ENCODE measurements at regions not wholly inside any gene's neighbourhood (a gene's known extent, or its start where the extent isn't known, plus 50 kb on each side); places are given as distances from the start of the nearest gene placed in this dataset.

GRCh38 chr14:65238456-65238855 is 136.1 kb upstream of the MAX start:
- H3K36me3 ChIP-seq (ENCODE audit: insufficient read depth, low read length): no peaks in the 10 kb centered on the region
- H3K27me3 ChIP-seq (ENCODE audit: insufficient read depth, low read length): no peaks in the 10 kb centered on the region
- H3K27ac ChIP-seq (ENCODE audit: low read depth, low read length): no peak overlapping the region
- 89% methylated on average over 6 of the region's 6 CpGs for WGBS
- H3K4me1 ChIP-seq (ENCODE audit: insufficient read depth, low read length): peaks cover 28% of the 10 kb centered on the region; the same call in 1 of the 2 replicates
- no peak overlapping the region for H3K9ac ChIP-seq (ENCODE audit: low read depth, low read length)
- H3K4me3 ChIP-seq (ENCODE audit: low read length): no peak overlapping the region
- no peaks in the 10 kb centered on the region for H3K9me3 ChIP-seq (ENCODE audit: insufficient read depth, low read depth, low read length)

- no peaks in the 10 kb centered on the region for H3K9me3 ChIP-seq (ENCODE audit: insufficient read depth, low read depth, low read length)
- no peak overlapping the region for H3K27ac ChIP-seq (ENCODE audit: low read depth, low read length)
- peaks cover 28% of the 10 kb centered on the region; the same call in 1 of the 2 replicates for H3K4me1 ChIP-seq (ENCODE audit: insufficient read depth, low read length)
- 84% methylated on average over 10 of the region's 10 CpGs for WGBS
- H3K27me3 ChIP-seq (ENCODE audit: insufficient read depth, low read length): no peaks in the 10 kb centered on the region
- no peaks in the 10 kb centered on the region for H3K36me3 ChIP-seq (ENCODE audit: insufficient read depth, low read length)
- no peak overlapping the region for H3K4me3 ChIP-seq (ENCODE audit: low read length)
- no peak overlapping the region for H3K9ac ChIP-seq (ENCODE audit: low read depth, low read length)
These were observed 137.0 kb upstream of the MAX start for GRCh38 chr14:65239143-65239937.

DNA sequence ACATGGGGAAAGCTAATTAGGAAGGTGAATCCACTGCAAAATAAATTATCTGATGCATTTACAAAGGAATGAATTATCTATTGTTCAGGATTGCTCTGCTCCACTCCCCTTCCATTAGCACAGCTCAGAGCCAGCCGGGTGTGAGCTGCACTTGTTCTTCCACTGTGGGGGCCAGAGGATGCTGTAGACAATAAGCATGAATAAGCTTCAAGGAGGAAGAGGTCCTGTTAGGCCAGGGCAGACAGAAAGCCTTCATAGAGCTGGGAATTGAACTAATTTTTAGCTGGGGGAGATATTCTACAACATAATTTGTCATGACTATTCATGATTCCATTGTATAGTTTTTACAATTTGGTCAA is 137.6 kb upstream of the MAX start:
- Histone ChIP-seq H3K27ac (ENCODE audit: low read depth, low read length) (no peak overlapping the region), H3K9me3 (ENCODE audit: insufficient read depth, low read depth, low read length) (no peaks in the 10 kb centered on the region), H3K36me3 (ENCODE audit: insufficient read depth, low read length) (no peaks in the 10 kb centered on the region), H3K4me3 (ENCODE audit: low read length) (no peak overlapping the region), H3K9ac (ENCODE audit: low read depth, low read length) (no peak overlapping the region), H3K27me3 (ENCODE audit: insufficient read depth, low read length) (no peaks in the 10 kb centered on the region), H3K4me1 (ENCODE audit: insufficient read depth, low read length) (peaks cover 28% of the 10 kb centered on the region; the same call in 1 of the 2 replicates)
- 85% methylated on average over 1 of the region's 1 CpG for WGBS

DNA sequence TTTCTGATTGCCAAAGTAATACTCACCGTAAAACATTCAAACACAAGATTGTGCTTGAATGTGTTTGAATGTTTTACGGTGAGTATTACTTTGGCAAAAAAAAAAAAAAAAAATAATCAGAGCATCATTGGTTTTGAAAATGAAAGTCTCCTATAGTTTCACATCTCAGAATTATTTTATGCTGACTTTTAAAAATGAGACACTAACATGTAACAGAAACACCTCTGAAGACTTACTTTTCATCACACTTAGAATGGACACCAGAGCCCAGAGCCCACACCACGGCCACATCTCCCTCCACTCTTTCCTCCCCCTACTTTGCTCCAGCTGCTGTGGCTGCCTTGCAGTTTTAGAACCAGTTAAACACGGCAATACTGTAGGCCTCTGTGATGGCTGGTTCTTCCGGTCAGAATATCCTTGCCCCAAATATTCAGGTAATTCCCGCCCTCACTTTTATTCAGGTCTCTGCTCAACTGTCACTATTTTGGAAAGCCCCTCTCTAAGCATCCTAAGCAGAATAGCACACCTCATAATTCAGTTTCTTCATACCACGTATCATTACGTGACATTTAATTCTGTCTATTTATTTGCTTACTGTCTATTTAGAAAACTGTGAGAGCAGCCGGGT is 138.9 kb upstream of the MAX start:
- no peak overlapping the region for H3K9ac ChIP-seq (ENCODE audit: low read depth, low read length)
- H3K4me1 ChIP-seq (ENCODE audit: insufficient read depth, low read length): peaks cover 28% of the 10 kb centered on the region; the same call in 1 of the 2 replicates
- H3K36me3 ChIP-seq (ENCODE audit: insufficient read depth, low read length): no peaks in the 10 kb centered on the region
- WGBS: 94% methylated on average over 8 of the region's 9 CpGs
- no peak overlapping the region for H3K4me3 ChIP-seq (ENCODE audit: low read length)
- no peaks in the 10 kb centered on the region for H3K27me3 ChIP-seq (ENCODE audit: insufficient read depth, low read length)
- H3K27ac ChIP-seq (ENCODE audit: low read depth, low read length): no peak overlapping the region
- H3K9me3 ChIP-seq (ENCODE audit: insufficient read depth, low read depth, low read length): no peaks in the 10 kb centered on the region

DNA sequence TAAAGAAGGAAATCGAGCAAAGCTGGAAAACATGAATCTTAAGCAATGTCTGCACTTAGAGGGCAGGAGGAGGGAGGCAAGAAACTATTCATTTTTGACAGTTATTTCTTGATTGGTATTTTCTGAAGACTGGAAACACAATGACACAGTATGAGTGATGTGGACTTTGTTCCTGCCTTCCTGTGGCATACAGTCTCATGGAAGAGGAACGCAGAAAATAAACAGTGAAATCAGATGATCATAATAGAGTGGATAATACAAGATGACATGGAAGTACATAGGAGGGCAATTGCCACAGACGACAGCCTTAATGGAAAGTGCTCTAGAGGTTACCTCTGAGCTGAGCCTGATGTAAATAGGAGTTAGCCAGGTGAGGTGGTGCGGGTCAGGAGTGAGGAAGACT is 140.4 kb upstream of the MAX start:
- 88% methylated on average over 4 of the region's 4 CpGs for WGBS
- Histone ChIP-seq H3K4me1 (ENCODE audit: insufficient read depth, low read length) (peaks cover 14% of the 10 kb centered on the region; the same call in 1 of the 2 replicates), H3K4me3 (ENCODE audit: low read length) (no peak overlapping the region), H3K27me3 (ENCODE audit: insufficient read depth, low read length) (no peaks in the 10 kb centered on the region), H3K27ac (ENCODE audit: low read depth, low read length) (no peak overlapping the region), H3K9me3 (ENCODE audit: insufficient read depth, low read depth, low read length) (no peaks in the 10 kb centered on the region), H3K36me3 (ENCODE audit: insufficient read depth, low read length) (no peaks in the 10 kb centered on the region), H3K9ac (ENCODE audit: low read depth, low read length) (no peak overlapping the region)

DNA sequence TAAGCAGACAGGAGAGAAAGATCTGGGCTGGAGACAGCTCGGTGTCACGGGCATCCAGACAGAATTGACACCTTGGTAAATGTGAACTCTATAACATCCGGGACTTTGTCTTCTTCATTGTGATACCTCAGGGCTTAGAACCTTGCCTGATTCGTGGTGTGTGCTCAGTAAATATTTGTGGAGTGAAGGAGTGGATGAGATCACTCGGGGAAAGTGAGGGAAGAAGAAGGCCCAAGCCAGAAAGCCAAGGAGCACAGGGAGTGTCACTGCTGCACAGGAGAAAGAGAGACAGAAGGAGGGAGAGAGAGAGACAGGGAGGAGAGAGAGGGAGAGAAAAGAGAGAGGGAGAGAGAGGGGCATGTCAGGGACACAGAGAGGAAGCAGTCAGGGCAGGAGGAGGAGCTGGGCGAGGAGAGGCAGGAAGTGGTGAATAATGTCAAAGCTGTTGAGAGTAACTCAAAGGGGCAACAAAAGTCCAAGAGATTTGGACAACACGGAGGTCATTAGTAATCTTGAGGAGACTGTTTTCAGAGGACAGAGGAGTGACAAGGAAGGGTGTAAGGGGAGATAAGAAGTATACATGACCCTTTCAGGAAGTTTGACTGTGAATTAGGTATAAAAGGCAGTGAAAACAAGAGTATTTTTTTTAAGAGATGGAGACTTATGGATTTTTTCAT is 141.6 kb upstream of the MAX start:
- H3K27ac ChIP-seq (ENCODE audit: low read depth, low read length): no peak overlapping the region
- no peak overlapping the region for H3K4me3 ChIP-seq (ENCODE audit: low read length)
- peaks cover 8% of the 10 kb centered on the region; the same call in 1 of the 2 replicates for H3K4me1 ChIP-seq (ENCODE audit: insufficient read depth, low read length)
- no peak overlapping the region for H3K9ac ChIP-seq (ENCODE audit: low read depth, low read length)
- WGBS: 86% methylated on average over 7 of the region's 7 CpGs
- H3K27me3 ChIP-seq (ENCODE audit: insufficient read depth, low read length): no peaks in the 10 kb centered on the region
- H3K36me3 ChIP-seq (ENCODE audit: insufficient read depth, low read length): no peaks in the 10 kb centered on the region
- no peaks in the 10 kb centered on the region for H3K9me3 ChIP-seq (ENCODE audit: insufficient read depth, low read depth, low read length)

GRCh38 chr14:65249471-65250161 is 147.3 kb upstream of the MAX start:
- Histone ChIP-seq H3K36me3 (ENCODE audit: insufficient read depth, low read length) (no peaks in the 10 kb centered on the region), H3K9me3 (ENCODE audit: insufficient read depth, low read depth, low read length) (0 out of 2 replicates have a peak, but pooled peaks cover 4% of the 10 kb centered on the region), H3K27me3 (ENCODE audit: insufficient read depth, low read length) (no peaks in the 10 kb centered on the region), H3K27ac (ENCODE audit: low read depth, low read length) (no peak overlapping the region), H3K4me3 (ENCODE audit: low read length) (no peak overlapping the region), H3K4me1 (ENCODE audit: insufficient read depth, low read length) (peaks cover under 1% of the 10 kb centered on the region; the same call in 1 of the 2 replicates), H3K9ac (ENCODE audit: low read depth, low read length) (no peak overlapping the region)
- WGBS: 94% methylated on average over 5 of the region's 5 CpGs

DNA sequence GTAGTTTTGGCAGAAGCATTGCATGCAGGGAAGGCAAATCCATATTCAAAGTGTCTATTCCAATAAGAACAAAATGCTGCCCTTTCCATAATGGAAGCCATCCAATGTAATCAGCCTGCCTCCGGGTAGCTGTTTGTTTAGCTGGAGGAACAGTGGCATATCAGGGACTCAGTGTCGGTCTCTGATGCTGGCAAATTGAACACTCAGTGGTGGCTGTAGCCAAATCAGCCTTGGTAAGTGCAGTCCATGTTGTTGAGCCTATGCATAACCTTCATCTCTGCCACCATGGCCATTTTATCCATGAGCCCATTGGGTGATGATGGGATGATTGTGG is 147.8 kb upstream of the MAX start:
- no peak overlapping the region for H3K27ac ChIP-seq (ENCODE audit: low read depth, low read length)
- 94% methylated on average over 2 of the region's 2 CpGs for WGBS
- no peaks in the 10 kb centered on the region for H3K36me3 ChIP-seq (ENCODE audit: insufficient read depth, low read length)

DNA sequence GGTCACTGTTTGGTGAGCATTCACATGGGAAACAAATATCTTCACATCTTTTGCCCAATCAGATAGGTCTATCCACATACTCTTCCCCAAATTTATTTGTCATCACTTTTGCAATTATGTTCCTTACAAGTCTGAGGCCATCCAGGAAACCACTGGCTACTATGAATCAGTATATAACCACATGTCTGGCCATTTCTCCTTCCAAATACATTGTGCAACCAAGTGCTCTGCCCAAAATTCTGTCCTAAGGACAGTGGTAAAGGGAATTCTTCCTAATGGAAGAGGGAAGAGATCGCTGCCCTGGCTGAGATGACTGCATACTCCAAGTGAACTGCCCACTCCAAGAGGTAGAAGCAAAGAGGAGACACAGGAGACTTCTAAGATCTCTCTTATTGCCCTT is 148.9 kb upstream of the MAX start:
- H3K4me1 ChIP-seq (ENCODE audit: insufficient read depth, low read length): peaks cover 15% of the 10 kb centered on the region; the same call in 1 of the 2 replicates
- H3K9me3 ChIP-seq (ENCODE audit: insufficient read depth, low read depth, low read length): 0 out of 2 replicates have a peak, but pooled peaks cover 4% of the 10 kb centered on the region
- no peak overlapping the region for H3K4me3 ChIP-seq (ENCODE audit: low read length)
- WGBS: 90% methylated on average over 1 of the region's 1 CpG
- no peaks in the 10 kb centered on the region for H3K36me3 ChIP-seq (ENCODE audit: insufficient read depth, low read length)
- no peak overlapping the region for H3K27ac ChIP-seq (ENCODE audit: low read depth, low read length)
- no peaks in the 10 kb centered on the region for H3K27me3 ChIP-seq (ENCODE audit: insufficient read depth, low read length)
- H3K9ac ChIP-seq (ENCODE audit: low read depth, low read length): no peak overlapping the region

More for the DNA sequence above, 147.8 kb upstream of the MAX start:
- no peak overlapping the region for H3K4me3 ChIP-seq (ENCODE audit: low read length)
- 0 out of 2 replicates have a peak, but pooled peaks cover 4% of the 10 kb centered on the region for H3K9me3 ChIP-seq (ENCODE audit: insufficient read depth, low read depth, low read length)
- H3K4me1 ChIP-seq (ENCODE audit: insufficient read depth, low read length): peaks cover 6% of the 10 kb centered on the region; the same call in 1 of the 2 replicates
- H3K9ac ChIP-seq (ENCODE audit: low read depth, low read length): no peak overlapping the region
- no peaks in the 10 kb centered on the region for H3K27me3 ChIP-seq (ENCODE audit: insufficient read depth, low read length)

- WGBS: 97% methylated on average over 1 of the region's 1 CpG
These were observed 150.4 kb upstream of the MAX start for GRCh38 chr14:65252482-65253255.

More at GRCh38 chr14:65252482-65253255, 150.4 kb upstream of the MAX start:
- Histone ChIP-seq H3K27ac (ENCODE audit: low read depth, low read length) (no peak overlapping the region), H3K27me3 (ENCODE audit: insufficient read depth, low read length) (no peaks in the 10 kb centered on the region), H3K9me3 (ENCODE audit: insufficient read depth, low read depth, low read length) (0 out of 2 replicates have a peak, but pooled peaks cover 4% of the 10 kb centered on the region), H3K4me3 (ENCODE audit: low read length) (no peak overlapping the region), H3K9ac (ENCODE audit: low read depth, low read length) (no peak overlapping the region), H3K4me1 (ENCODE audit: insufficient read depth, low read length) (peaks cover 17% of the 10 kb centered on the region; the same call in 1 of the 2 replicates), H3K36me3 (ENCODE audit: insufficient read depth, low read length) (no peaks in the 10 kb centered on the region)

Data from HUES64 (cell line).